GM19455 (cell line): ENCODE measurements at regions not wholly inside any gene's neighbourhood (a gene's known extent, or its start where the extent isn't known, plus 50 kb on each side); places are given as distances from the start of the nearest gene placed in this dataset.

Source experiments
- ATAC-seq: cut with Tn5 transposase; IDR thresholded peaks from one replicate; pipeline ENCODE4 v1.9.1; 2021; ENCODE audit not compliant: unreplicated experiment

- no peak for ATAC-seq
Measured at GRCh38 chr4:85250852-85251251, 224.1 kb upstream of the ARHGAP24 start.

GRCh38 chr4:85257817-85258370, 217.1 kb upstream of the ARHGAP24 start:
- no peak for ATAC-seq

- ATAC-seq, result no peak
Measured at GRCh38 chr4:85260064-85260463, 214.9 kb upstream of the ARHGAP24 start.

GRCh38 chr4:85265234-85265633, 209.7 kb upstream of the ARHGAP24 start:
- no peak for ATAC-seq

- ATAC-seq, result no peak
Measured at GRCh38 chr4:85268188-85268587, 206.8 kb upstream of the ARHGAP24 start.

DNA sequence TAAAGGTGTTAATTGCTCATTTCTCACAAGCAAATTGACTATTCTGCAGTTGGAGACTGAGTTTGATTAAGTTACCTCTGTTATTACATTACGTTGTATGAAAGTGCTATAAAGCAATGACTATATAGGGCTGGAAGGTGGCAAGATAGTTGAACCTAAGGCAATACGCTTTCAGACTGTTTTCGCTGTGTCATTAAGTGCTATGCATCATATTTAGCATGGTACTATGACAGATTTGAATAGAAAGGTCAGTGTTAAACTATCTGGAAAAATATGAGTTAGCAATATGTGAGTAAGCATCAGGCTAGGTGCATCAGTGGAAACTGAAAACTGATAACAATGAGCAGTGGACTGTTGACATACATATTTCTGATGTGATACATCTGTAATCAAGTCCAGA, 206.0 kb upstream of the ARHGAP24 start:
- no peak for ATAC-seq

- no peak for ATAC-seq
Measured at GRCh38 chr4:85274955-85275354, 200.0 kb upstream of the ARHGAP24 start.

- ATAC-seq, result no peak
Measured at GRCh38 chr4:85280963-85281362, 194.0 kb upstream of the ARHGAP24 start.

GRCh38 chr4:85291226-85291625, 183.7 kb upstream of the ARHGAP24 start:
- ATAC-seq, result no peak

DNA sequence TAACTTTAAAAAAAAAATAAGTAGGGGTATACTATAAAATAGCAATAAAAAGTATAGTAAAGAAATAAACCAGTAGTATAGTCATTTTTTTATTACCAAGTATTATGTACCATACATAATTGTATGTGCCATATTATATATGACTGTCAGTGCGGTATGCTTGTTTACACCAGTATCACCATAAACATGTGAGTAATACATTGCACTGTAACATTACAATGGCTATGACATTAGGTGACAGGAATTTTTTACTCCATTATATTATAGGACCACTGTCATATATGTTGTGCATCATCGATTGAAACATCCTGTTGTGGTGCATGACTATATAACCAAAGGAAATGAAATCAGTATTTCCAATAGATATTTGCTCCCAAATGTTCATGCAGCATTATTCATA, 176.9 kb upstream of the ARHGAP24 start:
- no peak for ATAC-seq

DNA sequence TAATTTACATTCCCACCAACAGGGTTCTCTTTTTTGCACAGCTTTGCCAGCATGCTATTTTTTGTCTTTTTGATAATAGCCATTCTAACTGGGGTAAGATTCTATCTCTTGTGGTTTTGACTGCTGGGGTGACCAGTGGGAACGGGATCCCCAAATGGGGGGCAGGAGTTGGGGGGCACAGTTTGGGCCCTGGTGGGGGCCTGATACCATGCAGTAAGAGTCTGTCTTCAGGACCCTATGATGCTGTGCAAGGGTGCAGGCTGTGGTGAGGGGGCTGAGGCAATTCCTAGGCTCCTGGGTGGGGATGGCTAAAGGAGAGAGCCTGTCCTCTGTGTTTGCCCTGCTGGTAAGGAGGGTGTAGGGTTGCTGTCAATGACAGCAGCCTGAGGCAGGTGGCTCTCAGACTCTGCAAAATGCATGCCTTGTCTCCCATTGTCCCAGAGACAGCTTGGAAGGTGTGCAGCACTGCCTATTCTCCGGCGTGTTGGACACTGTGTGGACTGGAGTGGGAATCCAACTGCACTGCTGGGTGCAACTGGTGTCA, 172.7 kb upstream of the ARHGAP24 start:
- ATAC-seq, result no peak

- ATAC-seq, result no peak
Measured at GRCh38 chr4:85302756-85303155, 172.2 kb upstream of the ARHGAP24 start.

GRCh38 chr4:85318415-85318814, 156.5 kb upstream of the ARHGAP24 start:
- no peak for ATAC-seq

- ATAC-seq, result no peak
Measured at GRCh38 chr4:85358831-85359230, 116.1 kb upstream of the ARHGAP24 start.

DNA sequence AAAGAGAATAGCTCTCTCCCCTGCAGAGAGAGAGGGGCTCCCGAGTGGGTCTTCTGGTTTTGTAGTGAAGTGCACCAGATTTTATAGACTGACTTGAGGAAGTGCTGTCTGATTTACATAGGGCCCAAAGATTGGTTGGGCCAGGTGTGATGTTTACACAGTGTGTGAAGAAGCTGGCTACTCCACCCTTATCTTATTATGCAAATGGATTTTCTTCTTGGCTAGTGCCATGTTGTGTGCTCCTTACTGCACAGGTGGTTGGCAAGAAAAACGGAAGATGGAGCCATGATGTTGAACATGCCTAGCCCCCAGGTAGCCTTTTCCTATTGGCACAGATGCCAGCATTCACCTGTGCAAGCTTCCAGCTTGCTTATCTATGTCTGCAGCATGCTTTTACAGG, 112.4 kb upstream of the ARHGAP24 start:
- no peak for ATAC-seq

GRCh38 chr4:85367815-85368214, 107.1 kb upstream of the ARHGAP24 start:
- ATAC-seq, result no peak

GRCh38 chr4:85368240-85368639, 106.7 kb upstream of the ARHGAP24 start:
- ATAC-seq, result no peak

DNA sequence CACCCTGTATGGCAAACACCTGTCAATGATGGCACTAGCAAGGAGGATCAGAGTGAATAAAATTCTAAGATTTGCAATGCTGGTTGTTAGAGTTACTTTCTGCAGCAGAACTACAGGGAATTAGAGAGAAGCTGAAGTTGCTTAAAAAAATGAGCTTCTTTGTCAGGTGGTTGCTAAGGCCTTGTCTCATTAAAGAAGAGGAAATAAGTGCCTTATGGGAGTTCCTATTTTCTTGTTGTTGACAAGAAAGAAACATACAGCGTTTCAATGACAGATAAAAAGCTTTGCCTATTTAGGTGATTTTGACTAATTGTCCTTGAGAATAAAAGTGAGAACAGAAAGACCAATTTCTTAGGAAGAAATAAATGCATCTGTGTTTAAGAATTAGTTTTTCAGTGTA, 106.0 kb upstream of the ARHGAP24 start:
- no peak for ATAC-seq

GRCh38 chr4:85369703-85370380, 105.1 kb upstream of the ARHGAP24 start:
- ATAC-seq, result peak; percentile 22

GRCh38 chr4:85370400-85371032, 104.4 kb upstream of the ARHGAP24 start:
- ATAC-seq, result peak; percentile 86

- no peak for ATAC-seq
Measured at GRCh38 chr4:85372966-85373365, 102.0 kb upstream of the ARHGAP24 start.

DNA sequence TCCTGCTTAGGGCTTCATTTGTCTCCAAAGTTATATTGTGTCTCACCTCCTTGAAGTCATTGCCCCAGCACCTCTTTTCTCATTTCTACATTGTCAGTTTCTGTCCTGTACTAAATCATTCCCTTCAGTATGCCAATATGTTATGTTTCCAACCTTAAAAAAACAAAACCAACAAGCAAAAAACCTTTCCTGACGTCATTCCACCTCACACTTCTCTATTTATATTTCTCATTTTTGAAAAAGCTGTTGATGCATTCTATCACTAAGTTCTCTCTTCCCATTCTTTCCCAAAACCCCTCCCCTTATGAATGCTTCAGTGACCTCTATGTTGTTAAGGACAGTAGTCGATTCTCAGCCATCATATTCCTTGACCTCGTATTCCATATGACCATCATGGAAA, 98.7 kb upstream of the ARHGAP24 start:
- no peak for ATAC-seq
